Occipital lobe (tissue), 1 donor: ENCODE measurements at regions not wholly inside any gene's neighbourhood (a gene's known extent, or its start where the extent isn't known, plus 50 kb on each side); places are given as distances from the start of the nearest gene placed in this dataset.

Experiments used
- DNase-seq: peaks from one replicate; lab custom pipeline; 2025; lab: John Stamatoyannopoulos, UW

DNA sequence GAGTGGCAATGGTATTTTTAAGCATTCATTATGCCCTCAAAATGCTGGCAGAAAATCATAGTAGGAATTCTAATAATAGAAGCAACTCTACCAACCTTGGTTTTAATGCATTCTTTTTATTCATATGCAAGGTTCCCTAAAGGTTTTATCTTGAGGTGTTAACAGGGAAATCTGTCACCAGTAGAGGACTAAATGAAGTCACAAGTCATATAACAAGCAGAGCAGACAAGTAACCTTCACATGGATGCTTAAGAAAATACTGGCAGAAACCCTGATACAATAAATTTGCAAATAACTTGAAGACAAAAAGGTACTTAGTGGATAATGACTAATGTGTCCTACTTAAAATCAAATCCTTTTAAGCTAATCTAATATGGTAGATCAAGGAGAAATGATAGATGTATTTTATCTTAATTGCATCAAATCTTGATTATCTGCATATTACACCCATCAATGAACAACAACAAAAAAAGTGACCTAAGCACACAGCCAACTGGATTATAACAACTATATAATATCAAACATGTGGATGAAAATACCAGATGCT lies 73.3 kb downstream of the RFC3 start:
- no peak for DNase-seq

DNA sequence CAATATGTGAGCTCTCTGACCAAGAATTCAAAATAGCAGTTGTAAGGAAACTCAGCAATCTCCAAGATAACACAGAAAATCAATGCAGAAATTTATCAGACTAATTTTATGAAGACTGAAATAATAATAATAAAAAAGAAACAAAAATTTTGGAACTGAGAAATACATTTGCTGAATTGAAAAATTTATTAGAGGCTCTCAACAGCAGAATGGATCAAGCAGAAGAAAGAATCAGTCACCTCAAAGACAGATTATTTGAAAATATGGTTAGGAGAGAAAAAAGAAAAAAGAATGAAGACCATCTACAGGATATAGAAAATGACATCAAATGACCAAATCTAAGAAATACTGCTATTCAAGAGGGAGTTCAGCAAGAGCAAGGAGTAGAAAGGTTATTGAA lies 75.6 kb downstream of the RFC3 start:
- no peak for DNase-seq

DNA sequence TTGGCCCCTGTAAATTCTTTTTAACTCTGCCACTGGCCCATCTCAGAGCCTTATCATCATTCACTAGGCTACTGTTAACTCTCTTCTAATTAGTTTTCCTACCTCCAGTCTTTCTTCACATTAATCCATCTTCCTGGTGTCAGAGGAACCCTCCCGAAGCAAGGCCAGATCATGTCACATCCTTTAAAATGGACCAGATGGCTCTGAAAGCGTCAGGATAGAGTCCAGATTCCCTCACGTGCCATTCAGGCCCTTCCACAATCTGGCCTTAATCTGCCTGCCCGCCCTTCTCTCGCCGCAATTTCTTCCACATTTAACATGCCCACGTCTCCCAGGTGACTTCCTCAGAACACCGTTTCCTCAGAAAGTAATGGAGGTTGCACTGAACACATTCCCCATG lies 86.5 kb downstream of the RFC3 start:
- no peak for DNase-seq

DNA sequence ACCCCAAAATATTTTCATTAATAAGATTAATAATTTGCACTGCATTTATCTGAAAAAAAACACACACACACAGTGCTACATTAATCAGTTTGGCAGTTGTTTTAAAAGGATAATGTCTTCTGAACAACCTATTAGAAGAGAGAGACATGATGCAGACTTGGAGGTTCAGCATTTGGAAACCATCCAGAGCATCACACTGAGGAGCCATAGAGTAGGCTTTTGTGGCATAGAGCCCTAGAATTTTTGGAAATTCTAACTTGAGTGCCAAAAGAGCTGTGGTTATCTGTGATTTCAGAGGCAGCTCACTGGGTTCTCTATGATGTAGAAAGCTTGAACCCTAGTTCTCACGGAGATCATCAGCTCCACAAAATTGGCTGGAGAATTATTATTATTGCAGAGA lies 90.2 kb downstream of the RFC3 start:
- DNase-seq, result no peak

- DNase-seq, result no peak
Observed at GRCh38 chr13:33910255-33910654, 92.3 kb downstream of the RFC3 start.

DNA sequence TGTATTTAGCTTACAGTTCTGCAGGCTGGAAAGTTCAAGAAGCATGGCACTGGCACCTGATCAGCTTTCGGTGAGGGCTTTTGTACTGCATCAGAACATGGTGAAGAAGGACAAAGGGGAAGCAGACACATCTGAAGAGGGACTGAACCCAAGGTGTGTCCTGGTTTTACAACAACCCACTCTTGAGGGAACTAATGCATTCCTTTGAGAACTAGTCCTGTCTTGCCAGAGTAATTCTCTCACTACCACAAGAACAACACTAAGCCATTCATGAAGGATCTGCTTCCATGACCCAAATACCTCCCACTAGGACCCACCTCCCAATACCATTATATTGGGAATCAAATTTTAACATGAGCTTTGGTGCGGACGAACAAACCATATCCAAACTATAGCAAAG lies 93.6 kb downstream of the RFC3 start:
- no peak for DNase-seq

DNA sequence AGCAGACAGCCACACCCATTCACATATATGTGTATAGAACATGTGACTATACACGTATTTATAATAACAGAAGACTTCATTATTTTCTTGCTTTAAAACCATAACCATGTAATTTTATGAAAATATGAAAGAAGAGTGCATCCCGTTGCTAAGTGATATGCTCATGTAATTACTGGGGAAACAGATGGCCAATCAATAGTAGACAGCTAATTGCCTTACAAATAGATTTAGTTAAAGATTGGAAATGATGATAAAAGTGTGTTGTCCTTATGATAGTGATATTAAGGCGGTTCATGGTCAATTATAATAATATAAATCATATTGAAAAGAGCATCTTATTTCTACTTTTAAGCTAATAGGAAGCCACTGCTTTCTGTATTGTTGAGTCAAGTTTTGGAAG lies 95.9 kb downstream of the RFC3 start:
- DNase-seq, result no peak

- DNase-seq, result peak; percentile 8
Observed at GRCh38 chr13:33917190-33917589, 99.2 kb downstream of the RFC3 start.

- DNase-seq, result no peak
Observed at GRCh38 chr13:33918199-33918932, 100.4 kb downstream of the RFC3 start.

DNA sequence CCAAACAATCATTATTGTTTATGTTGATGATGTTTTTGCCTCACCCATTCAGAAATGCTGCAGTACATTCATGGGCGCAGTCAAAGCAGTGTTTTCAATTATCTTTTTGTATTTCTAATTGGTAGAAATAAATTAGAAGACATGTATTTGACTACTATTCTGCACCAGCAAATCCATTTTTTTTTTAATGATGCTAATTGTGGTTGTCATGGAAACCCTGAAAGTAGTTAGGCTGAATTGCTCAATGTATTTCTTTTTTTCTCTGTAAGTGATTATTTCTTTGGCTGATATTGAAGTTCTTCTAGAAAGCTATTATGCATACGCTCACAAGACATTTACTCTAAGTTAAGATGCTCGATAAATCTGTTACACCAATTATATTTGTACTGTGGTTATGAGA lies 101.2 kb downstream of the RFC3 start:
- no peak for DNase-seq

DNA sequence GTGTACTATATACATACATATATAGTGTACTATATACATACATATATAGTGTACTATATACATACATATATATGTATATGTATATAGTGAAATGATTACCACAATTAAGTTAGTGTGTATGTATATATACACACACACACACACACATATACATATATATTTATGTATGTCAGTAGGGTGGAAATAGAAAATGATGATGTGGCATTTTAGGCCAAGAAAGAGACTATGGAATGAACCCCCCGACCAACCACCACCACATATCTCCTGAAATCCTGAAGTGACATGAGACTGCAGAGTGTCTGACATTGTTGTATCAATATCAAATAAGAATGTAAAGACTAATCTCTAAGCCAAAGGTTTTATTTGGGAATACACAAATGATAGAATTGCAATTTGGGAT lies 107.6 kb downstream of the RFC3 start:
- no peak for DNase-seq

DNA sequence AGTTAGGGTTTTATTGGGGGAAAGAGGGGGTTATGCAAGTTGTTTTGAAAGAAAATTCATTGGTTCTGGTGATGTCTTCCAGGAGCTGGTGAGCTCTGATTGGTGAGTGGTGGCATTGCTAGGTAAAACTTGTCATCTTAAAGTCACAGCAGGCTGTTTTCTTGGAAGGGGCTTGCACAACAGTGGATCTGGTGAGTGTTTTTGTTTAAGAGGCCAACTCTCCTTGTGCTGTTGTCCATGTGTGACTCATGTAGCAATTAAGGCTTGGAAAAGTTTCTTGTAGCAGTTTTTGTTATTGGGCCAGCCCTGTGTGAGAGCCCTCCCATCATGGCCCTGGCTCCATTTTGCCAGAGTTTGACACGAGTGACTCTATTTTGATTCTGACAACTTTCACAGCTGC lies 109.4 kb downstream of the RFC3 start:
- DNase-seq, result no peak

DNA sequence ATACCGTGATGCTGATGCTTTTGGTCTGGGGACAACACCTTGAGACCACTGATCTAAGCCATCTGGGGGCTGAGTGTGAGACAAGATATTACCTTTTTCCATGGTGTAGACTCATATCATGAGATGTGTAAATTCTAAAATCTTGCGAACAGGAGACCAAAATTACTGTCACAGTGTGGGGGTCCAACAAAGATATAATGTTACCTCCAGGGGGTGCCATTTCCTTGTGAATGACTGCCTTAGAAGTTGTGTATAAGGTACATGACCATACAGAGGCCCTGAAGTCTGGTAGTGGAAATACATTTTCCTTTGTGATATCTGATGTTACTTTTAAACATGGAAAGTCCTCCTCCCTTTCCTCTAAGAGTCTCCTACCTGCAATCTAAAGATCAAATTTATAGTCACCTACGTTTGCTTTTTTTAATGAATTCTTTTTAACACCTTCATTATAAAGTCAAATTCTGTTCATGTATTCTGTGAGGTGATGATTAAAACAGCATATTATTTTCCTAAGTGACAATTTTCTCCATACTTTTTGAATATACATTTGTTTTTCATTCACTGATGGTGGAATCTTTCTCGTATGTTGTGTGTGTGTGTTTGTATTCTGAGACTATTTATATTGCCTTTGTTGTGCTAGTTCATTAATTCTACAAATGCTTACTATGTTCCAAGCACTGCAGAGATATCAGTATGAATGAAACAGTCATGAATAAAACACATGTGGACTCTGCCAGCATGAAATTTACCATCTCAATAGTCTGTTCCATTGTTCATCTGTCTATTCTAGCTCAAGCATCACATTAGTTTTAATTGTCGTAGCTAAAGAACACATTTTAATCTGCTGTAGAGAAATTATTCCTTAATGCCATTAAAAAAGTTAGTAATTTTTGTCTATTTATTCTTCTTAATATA lies 113.7 kb downstream of the RFC3 start:
- no peak for DNase-seq

DNA sequence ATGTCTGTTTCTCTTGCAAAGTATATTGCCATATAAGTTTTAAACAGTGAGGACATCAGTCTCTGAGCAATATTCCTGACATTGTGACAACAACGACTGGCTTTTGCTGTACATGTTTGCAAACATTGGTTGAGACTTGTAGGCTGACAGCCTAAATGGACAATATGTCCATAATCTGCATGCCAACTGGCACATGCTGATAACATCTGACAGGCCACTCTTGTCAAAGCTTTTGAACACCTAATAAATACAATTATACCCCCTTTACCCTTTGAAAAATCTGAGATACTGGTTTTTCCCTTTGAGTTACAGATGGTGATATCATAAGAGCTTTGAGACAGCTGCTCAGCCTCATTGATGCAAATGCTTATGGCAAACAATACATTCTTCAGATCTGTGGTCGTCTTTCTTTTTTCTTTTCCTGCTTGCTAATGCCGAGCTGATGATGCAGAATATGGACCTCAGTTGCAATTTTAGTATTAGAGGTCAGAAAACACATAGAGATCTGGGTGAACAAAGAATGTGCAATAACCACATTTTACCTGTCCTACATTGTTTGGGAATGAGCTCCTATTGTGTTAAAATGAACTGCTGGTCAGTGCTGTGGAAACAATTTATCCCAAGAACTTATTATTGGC lies 114.9 kb downstream of the RFC3 start:
- no peak for DNase-seq

- DNase-seq, result no peak
Observed at GRCh38 chr13:33933810-33934209, 115.9 kb downstream of the RFC3 start.

- DNase-seq, result no peak
Observed at GRCh38 chr13:33934343-33934742, 116.4 kb downstream of the RFC3 start.

DNA sequence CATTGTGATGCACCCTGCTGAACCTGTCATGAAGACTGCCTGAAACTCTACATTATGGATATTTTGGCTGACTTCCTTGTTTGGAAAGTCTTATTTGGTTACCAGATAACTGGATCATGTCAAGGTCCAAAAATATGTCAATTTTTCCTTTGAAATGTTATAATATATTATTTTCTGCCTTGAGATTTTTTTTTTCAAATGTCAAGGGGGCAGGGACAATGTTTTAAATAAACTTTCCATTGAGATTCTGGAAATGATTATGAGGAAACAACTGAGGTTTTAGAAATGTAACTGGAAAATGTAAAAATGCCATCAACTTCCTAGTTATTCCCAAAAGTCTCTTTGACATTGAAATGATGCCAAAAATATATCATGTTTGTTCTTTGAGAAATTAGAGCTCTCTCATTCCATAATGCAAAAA lies 117.0 kb downstream of the RFC3 start:
- no peak for DNase-seq

GRCh38 chr13:33935969-33936368 lies 118.0 kb downstream of the RFC3 start:
- no peak for DNase-seq

- DNase-seq, result no peak
Observed at GRCh38 chr13:33937373-33938098, 119.6 kb downstream of the RFC3 start.

GRCh38 chr13:33940256-33940655 lies 122.3 kb downstream of the RFC3 start:
- DNase-seq, result no peak

DNA sequence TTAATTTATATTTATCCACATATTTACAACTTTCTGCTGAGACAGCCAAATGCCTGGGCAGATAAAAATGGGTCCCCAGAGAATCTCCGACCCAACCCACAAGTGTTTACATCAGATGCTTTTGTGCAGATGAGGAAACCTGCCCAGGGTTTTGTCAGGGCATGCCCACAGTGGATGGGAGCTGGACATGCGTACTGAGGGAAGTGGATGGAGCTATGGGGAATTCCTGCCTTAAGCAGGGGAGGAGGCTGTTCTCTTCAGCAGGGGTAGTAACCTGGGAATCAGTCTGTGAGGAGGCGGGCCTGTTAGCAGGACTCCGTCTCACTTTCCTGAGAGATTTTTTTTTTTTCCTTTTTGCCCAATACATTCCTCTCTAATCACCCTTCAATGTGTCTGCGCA lies 122.9 kb downstream of the RFC3 start:
- DNase-seq, result no peak
